OCI-LY1 (cell line): ENCODE measurements at regions not wholly inside any gene's neighbourhood (a gene's known extent, or its start where the extent isn't known, plus 50 kb on each side); places are given as distances from the start of the nearest gene placed in this dataset.

ENCODE experiments used
- CTCF ChIP-seq: fragments of 200-600 bp; sonication (generic), shearing (Covaris generic); IDR thresholded peaks from 2 replicates; pipeline ENCODE4 v1.5.1; 2017; ENCODE audit warnings: mild to moderate bottlenecking, antibody characterized with exemption, low read length, moderate library complexity, mixed read lengths
- EZH2 ChIP-seq: fragments of 200-600 bp; sonication (generic), shearing (Covaris generic); IDR thresholded peaks from 2 replicates; pipeline ENCODE4 v1.8.0; 2017; ENCODE audit warnings: borderline replicate concordance, mixed run types, mild to moderate bottlenecking, antibody characterized with exemption, low read length, moderate library complexity, mixed read lengths

- TF ChIP-seq CTCF (no peak; the same call in 1 of the 2 replicates), EZH2 (no peak)
Observed at GRCh38 chr5:28012538-28012937, 974.2 kb upstream of the CDH9 start.
